ENCODE measurements at regions not wholly inside any gene's neighbourhood (a gene's known extent, or its start where the extent isn't known, plus 50 kb on each side); places are given as distances from the start of the nearest gene placed in this dataset.
"Not testable (repeated sequence)": the region's sequence is repeated elsewhere in the genome, so short reads cannot be mapped to it uniquely, and the experiment has no call there.

DNA sequence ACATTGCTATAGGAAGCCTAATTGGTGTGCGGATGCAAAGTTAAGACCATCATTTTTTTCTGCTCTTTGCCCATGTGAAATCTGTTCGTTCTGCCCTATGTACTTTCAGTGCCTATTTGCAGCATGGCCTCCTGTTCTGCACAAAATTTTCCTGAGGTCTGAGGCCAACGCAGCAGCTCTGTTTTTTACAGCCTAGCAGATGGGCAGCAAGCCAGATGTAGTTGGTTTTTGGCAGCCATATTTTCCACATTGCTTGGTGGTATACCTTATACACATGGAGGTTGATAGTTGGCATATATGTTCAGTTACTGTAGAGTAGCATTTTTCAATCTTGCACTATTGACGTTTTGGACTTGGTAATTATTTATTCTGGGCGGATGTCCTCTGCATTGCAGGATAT lies 133.5 kb upstream of the MRPS30 start:
- no peaks in the 10 kb centered on the region for H3K36me3 Mint-ChIP-seq (ENCODE audit: low read depth)
- ATAC-seq (no peak), DNase-seq (no peak)
- H3K4me3 Mint-ChIP-seq, result no peak overlapping the region
- no peaks in the 10 kb centered on the region for H3K27me3 Mint-ChIP-seq
- intact Hi-C loops (cut with micrococcal nuclease), result no loop called here
- POLR2A ChIA-PET, result no interaction called here
- H3K9me3 Mint-ChIP-seq, result peaks cover 1% of the 10 kb centered on the region
- no peaks in the 10 kb centered on the region for H3K4me1 Mint-ChIP-seq (ENCODE audit: low read depth)
- TF ChIP-seq, protein P1, sequence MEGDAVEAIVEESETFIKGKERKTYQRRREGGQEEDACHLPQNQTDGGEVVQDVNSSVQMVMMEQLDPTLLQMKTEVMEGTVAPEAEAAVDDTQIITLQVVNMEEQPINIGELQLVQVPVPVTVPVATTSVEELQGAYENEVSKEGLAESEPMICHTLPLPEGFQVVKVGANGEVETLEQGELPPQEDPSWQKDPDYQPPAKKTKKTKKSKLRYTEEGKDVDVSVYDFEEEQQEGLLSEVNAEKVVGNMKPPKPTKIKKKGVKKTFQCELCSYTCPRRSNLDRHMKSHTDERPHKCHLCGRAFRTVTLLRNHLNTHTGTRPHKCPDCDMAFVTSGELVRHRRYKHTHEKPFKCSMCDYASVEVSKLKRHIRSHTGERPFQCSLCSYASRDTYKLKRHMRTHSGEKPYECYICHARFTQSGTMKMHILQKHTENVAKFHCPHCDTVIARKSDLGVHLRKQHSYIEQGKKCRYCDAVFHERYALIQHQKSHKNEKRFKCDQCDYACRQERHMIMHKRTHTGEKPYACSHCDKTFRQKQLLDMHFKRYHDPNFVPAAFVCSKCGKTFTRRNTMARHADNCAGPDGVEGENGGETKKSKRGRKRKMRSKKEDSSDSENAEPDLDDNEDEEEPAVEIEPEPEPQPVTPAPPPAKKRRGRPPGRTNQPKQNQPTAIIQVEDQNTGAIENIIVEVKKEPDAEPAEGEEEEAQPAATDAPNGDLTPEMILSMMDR (IDR thresholded peaks at IDR 0.05), result no peak
- CTCF ChIA-PET, result no interaction called here
- no peak overlapping the region for H3K27ac Mint-ChIP-seq

DNA sequence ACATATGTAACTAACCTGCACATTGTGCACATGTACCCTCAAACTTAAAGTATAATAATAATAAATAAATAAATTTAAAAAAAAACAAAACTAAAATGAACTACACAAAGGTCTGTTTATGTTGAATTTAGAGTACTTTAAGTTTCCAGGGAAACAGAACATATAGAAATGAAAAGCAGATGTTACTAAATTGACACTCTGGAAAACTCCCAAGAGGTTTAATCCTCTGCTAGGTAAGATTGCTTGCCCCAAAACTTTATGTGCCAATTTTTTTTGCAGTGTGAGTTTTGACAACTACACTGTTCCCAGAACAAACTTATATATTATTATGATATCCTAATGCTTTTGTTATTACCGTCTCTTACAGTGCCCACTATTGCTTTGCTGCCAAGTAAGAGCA lies 134.3 kb upstream of the MRPS30 start:
- Mint-ChIP-seq H3K27ac (no peak overlapping the region), H3K9me3 (peaks cover 4% of the 10 kb centered on the region), H3K27me3 (no peaks in the 10 kb centered on the region), H3K4me1 (ENCODE audit: low read depth) (no peaks in the 10 kb centered on the region), H3K36me3 (ENCODE audit: low read depth) (no peaks in the 10 kb centered on the region), H3K4me3 (no peak overlapping the region)
- DNase-seq (no peak), ATAC-seq (no peak)
- intact Hi-C loops (cut with micrococcal nuclease), result no loop called here
- POLR2A ChIA-PET, result no interaction called here
- TF ChIP-seq, protein P1 (IDR thresholded peaks at IDR 0.05), result no peak
- CTCF ChIA-PET, result no interaction called here

DNA sequence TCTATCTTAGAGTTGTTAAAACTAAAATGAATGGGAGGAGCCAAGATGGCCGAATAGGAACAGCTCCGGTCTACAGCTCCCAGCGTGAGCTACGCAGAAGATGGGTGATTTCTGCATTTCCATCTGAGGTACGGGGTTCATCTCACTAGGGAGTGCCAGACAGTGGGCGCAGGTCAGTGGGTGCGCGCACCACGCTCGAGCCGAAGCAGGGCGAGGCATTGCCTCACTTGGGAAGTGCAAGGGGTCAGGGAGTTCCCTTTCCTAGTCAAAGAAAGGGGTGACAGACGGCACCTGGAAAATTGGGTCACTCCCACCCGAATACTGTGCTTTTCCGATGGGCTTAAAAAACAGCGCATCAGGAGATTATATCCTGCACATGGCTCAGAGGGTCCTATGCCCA lies 140.3 kb upstream of the MRPS30 start:
- H3K4me3 Mint-ChIP-seq; intact Hi-C loops (cut with micrococcal nuclease); H3K27me3 Mint-ChIP-seq; H3K4me1 Mint-ChIP-seq (ENCODE audit: low read depth); CTCF ChIA-PET; ATAC-seq; H3K36me3 Mint-ChIP-seq (ENCODE audit: low read depth); POLR2A ChIA-PET; H3K9me3 Mint-ChIP-seq; H3K27ac Mint-ChIP-seq; DNase-seq: not testable (repeated sequence)

DNA sequence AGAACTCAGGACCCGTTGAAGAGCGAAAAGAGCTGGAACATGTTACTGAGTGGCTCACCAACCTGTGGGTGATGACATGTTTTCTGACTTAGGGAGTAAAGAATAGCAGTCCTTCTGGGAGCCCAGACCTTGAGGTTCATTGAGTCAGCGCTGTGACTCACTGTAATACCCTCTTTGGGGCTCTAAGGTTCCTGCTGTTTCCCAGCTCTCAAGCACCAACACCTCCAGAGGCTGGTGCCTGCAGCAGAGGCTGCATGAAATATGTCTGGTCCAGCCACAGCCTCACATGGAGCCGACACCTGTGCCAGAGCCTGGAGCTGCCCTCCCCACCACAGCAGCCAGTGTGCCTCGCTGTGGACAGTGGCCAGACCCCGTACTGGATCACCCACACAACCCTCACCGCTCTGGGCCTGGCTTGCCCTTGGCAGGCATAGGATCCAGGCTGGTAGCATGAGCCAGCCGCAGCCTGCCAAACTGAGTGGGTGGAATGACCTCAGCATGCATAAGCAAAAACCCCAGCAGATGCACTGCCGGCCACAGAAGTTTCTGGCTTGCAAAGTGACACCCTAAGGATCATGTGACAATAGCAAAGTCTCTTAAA lies 143.5 kb upstream of the MRPS30 start:
- intact Hi-C loops (cut with micrococcal nuclease), result no loop called here
- no peaks in the 10 kb centered on the region for H3K4me1 Mint-ChIP-seq (ENCODE audit: low read depth)
- CTCF ChIA-PET, result no interaction called here

DNA sequence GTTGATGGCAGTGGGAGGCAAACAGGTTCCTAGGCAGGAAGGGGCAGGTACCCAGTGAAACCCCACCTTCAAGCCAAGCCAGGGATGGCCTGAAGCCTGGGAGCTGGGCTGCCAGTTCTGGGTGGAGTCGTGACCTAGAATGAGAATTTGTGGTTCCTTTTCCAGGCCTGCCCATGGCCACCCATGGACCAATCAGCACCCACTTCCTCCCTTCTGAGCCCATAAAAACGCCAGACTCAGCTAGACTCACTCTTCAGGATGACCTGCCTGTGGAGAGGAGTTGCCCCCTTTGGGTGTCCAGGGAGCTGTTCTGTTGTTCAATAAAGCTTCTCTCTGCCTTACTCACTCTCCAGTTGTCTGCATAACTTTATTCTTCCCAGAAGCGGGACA lies 144.0 kb upstream of the MRPS30 start:
- Mint-ChIP-seq H3K36me3 (ENCODE audit: low read depth) (no peaks in the 10 kb centered on the region), H3K27me3 (no peaks in the 10 kb centered on the region), H3K9me3 (peaks cover under 1% of the 10 kb centered on the region), H3K4me1 (ENCODE audit: low read depth) (no peaks in the 10 kb centered on the region), H3K4me3 (no peak overlapping the region), H3K27ac (no peak overlapping the region)
- no peak for DNase-seq
- CTCF ChIA-PET, result no interaction called here
- intact Hi-C loops (cut with micrococcal nuclease), result no loop called here
- TF ChIP-seq, protein P1 (IDR thresholded peaks at IDR 0.05), result no peak
- no peak for ATAC-seq
- POLR2A ChIA-PET, result no interaction called here

More for the DNA sequence above, 143.5 kb upstream of the MRPS30 start:
- POLR2A ChIA-PET, result no interaction called here
- no peaks in the 10 kb centered on the region for H3K36me3 Mint-ChIP-seq (ENCODE audit: low read depth)
- no peak overlapping the region for H3K27ac Mint-ChIP-seq
- DNase-seq, result no peak
- H3K4me3 Mint-ChIP-seq, result no peak overlapping the region
- H3K9me3 Mint-ChIP-seq, result peaks cover 3% of the 10 kb centered on the region
- no peaks in the 10 kb centered on the region for H3K27me3 Mint-ChIP-seq
- no peak for ATAC-seq
- TF ChIP-seq, protein P1 (IDR thresholded peaks at IDR 0.05), result no peak
